ENCODE measurements at regions not wholly inside any gene's neighbourhood (a gene's known extent, or its start where the extent isn't known, plus 50 kb on each side); places are given as distances from the start of the nearest gene placed in this dataset.

- TF ChIP-seq EZH2 (IDR thresholded peaks at IDR 0.05; ENCODE audit: low read length, missing control alignments) = no peak
- no peak for TF ChIP-seq CTCF (conservative IDR thresholded peaks at IDR 0.05 in 1 of 2, IDR thresholded peaks at IDR 0.05 in 1 of 2; ENCODE audit: low read depth in 1 of 2, low read length in 2 of 2)
These were observed 181.4 kb upstream of the BMP4 start for GRCh38 chr14:54138024-54138353.
